ENCODE measurements at regions not wholly inside any gene's neighbourhood (a gene's known extent, or its start where the extent isn't known, plus 50 kb on each side); places are given as distances from the start of the nearest gene placed in this dataset.

- TF ChIP-seq EP300 (IDR thresholded peaks at IDR 0.05) (no peak), POLR2AphosphoS5 (IDR thresholded peaks at IDR 0.05) (no peak), CTCF (IDR thresholded peaks at IDR 0.05) (no peak)
Measured at GRCh38 chr6:139518556-139519091, 144.2 kb upstream of the CITED2 start.
